Psoas muscle (tissue), 7 donors: ENCODE measurements at regions not wholly inside any gene's neighbourhood (a gene's known extent, or its start where the extent isn't known, plus 50 kb on each side); places are given as distances from the start of the nearest gene placed in this dataset.

ENCODE experiments used
- ATAC-seq, 4 donors: fragments of 200-7000 bp; cut with Tn5 transposase; one replicate each; pipeline ENCODE4 v1.9.1; 2020; ENCODE audit warnings: moderate library complexity in 3 of 4, mild to moderate bottlenecking in 2 of 4
- DNase-seq, 2 donors: peaks; one replicate each; pipeline ENCODE4 v3.0.0-alpha.2; 2020
- H3K27ac ChIP-seq: fragments of 200-600 bp; one replicate; pipeline ENCODE4 v1.8.0; 2022
- H3K27me3 ChIP-seq, 3 donors: fragments of 200-600 bp in 1 of 3; one replicate each; pipeline versions ENCODE4 v1.6.1 to v1.8.0; 2013 to 2022; ENCODE audit warnings: low read length in 2 of 3, mild to moderate bottlenecking in 2 of 3, moderate library complexity in 1 of 3; ENCODE audit not compliant: insufficient read depth in 3 of 3
- H3K36me3 ChIP-seq, 2 donors: fragments of 200-600 bp in 1 of 2; one replicate each; pipeline versions ENCODE4 v1.6.1 to v1.8.0; 2013 to 2022; ENCODE audit warnings: low read depth in 1 of 2, mild to moderate bottlenecking in 1 of 2, moderate library complexity in 1 of 2; ENCODE audit not compliant: insufficient read depth in 1 of 2
- H3K4me1 ChIP-seq: fragments of 200-600 bp; one replicate; pipeline ENCODE4 v1.8.0; 2022
- H3K4me3 ChIP-seq: fragments of 200-600 bp; one replicate; pipeline ENCODE4 v1.8.0; 2022; ENCODE audit warnings: mild to moderate bottlenecking
- H3K9me3 ChIP-seq: fragments of 200-600 bp; one replicate; pipeline ENCODE4 v1.8.0; 2022
- WGBS, 3 donors: extraction: QIAGEN DNeasy Blood & Tissue Kit; methylation state at CpG; one replicate each; pipeline versions ENCODE4 v1.1.6 to v1.1.7; 2013; 5-methylcytosine and 5-hydroxymethylcytosine counted together
- intact Hi-C, 2 donors: fragments of 100-400 bp; cut with DNase I; formaldehyde crosslinking; loops; one replicate each; pipeline versions ENCODE4 v1.11.0 to v1.14.2; 2022
- TF ChIP-seq, protein P1 (sequence below): fragments of 200-600 bp; IDR thresholded peaks from one replicate; pipeline ENCODE4 v1.8.0; 2022; ENCODE audit warnings: antibody characterized with exemption
- donor health status: healthy with polysubstance abuse.
- donor health status: DM: no; HTN: no; CAD: no; lungs with moderate emphysema.
- donor health status: Bipolar disorder and iron deficiency.
- donor health status: healthy.
- donor health status: DM: yes; HTN: yes; CAD: no.
- donor health status: DM: no; HTN: no; CAD: no.
- donor health status: DM: yes; HTN: yes; CAD: no.

- H3K4me1 ChIP-seq, result no peaks in the 10 kb centered on the region
- 93 to 100% (median 97%) methylated on average over 4 of the region's 4 CpGs for WGBS, 3 donors
- no peaks in the 10 kb centered on the region for H3K27me3 ChIP-seq
- ATAC-seq, result no peak
- no peak overlapping the region for H3K27ac ChIP-seq
- intact Hi-C loops, result no loop called here
- H3K4me3 ChIP-seq, result no peak overlapping the region
- TF ChIP-seq, protein P1, sequence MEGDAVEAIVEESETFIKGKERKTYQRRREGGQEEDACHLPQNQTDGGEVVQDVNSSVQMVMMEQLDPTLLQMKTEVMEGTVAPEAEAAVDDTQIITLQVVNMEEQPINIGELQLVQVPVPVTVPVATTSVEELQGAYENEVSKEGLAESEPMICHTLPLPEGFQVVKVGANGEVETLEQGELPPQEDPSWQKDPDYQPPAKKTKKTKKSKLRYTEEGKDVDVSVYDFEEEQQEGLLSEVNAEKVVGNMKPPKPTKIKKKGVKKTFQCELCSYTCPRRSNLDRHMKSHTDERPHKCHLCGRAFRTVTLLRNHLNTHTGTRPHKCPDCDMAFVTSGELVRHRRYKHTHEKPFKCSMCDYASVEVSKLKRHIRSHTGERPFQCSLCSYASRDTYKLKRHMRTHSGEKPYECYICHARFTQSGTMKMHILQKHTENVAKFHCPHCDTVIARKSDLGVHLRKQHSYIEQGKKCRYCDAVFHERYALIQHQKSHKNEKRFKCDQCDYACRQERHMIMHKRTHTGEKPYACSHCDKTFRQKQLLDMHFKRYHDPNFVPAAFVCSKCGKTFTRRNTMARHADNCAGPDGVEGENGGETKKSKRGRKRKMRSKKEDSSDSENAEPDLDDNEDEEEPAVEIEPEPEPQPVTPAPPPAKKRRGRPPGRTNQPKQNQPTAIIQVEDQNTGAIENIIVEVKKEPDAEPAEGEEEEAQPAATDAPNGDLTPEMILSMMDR, result no peak
- no peaks in the 10 kb centered on the region for H3K9me3 ChIP-seq
- H3K36me3 ChIP-seq, result no peaks in the 10 kb centered on the region
- DNase-seq, result no peak
These were observed 982.9 kb downstream of the TFAP2A start for GRCh38 chr6:9431945-9432344.

GRCh38 chr6:9428421-9429172 is 986.3 kb downstream of the TFAP2A start:
- no peak overlapping the region for H3K27ac ChIP-seq
- intact Hi-C loops, result no loop called here
- ATAC-seq, result no peak

DNA sequence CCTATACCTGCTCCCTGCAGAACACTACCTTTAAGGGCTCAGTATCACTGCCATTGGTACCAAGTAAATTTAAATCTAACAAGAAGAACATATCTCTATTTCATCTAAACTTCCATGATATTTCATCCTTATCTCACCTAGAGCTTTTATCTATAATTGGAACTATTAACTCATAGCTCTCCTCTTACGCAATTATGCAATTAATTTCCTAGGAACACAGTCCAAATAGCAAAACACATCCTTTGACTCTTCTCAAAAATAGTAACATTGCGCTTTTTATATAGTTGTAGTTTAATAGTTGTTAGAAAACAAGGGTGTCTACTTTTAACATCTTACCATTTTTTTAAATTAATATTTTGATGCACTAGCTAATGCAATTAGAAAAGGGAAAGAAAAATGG is 986.8 kb upstream of the SLC35B3 start:
- H3K27me3 ChIP-seq, result no peaks in the 10 kb centered on the region
- no peak overlapping the region for H3K27ac ChIP-seq
- TF ChIP-seq, protein P1, result no peak
- H3K36me3 ChIP-seq, result no peaks in the 10 kb centered on the region
- intact Hi-C loops, result no loop called here
- H3K4me3 ChIP-seq, result no peak overlapping the region
- no peaks in the 10 kb centered on the region for H3K4me1 ChIP-seq
- 93 to 95% (median 93%) methylated on average over 2 of the region's 2 CpGs for WGBS, 3 donors
- no peaks in the 10 kb centered on the region for H3K9me3 ChIP-seq
- DNase-seq (no peak), ATAC-seq (no peak)

More at GRCh38 chr6:9428421-9429172, 986.3 kb downstream of the TFAP2A start:
- no peak for DNase-seq
- WGBS, 3 donors, result 61 to 64% (median 62%) methylated on average over 2 of the region's 2 CpGs
- H3K27me3 ChIP-seq, result no peaks in the 10 kb centered on the region
- H3K36me3 ChIP-seq, result no peaks in the 10 kb centered on the region
- H3K4me3 ChIP-seq, result no peak overlapping the region
- TF ChIP-seq, protein P1, result no peak
- H3K4me1 ChIP-seq, result no peaks in the 10 kb centered on the region
- H3K9me3 ChIP-seq, result no peaks in the 10 kb centered on the region

GRCh38 chr6:9420316-9421015 is 985.1 kb upstream of the SLC35B3 start:
- WGBS, 3 donors, result 55 to 64% (median 64%) methylated on average over 6 of the region's 6 CpGs
- Histone ChIP-seq H3K27ac (no peak overlapping the region), H3K36me3 (no peaks in the 10 kb centered on the region), H3K4me3 (no peak overlapping the region), H3K27me3 (no peaks in the 10 kb centered on the region), H3K4me1 (no peaks in the 10 kb centered on the region), H3K9me3 (no peaks in the 10 kb centered on the region)
- intact Hi-C loops, result no loop called here
- DNase-seq, result no peak
- TF ChIP-seq, protein P1, result no peak
- no peak for ATAC-seq
